Activated CD4-positive, alpha-beta T cell treated with anti-CD3 and anti-CD28 coated beads, Interleukin-2, amount 50 U/mL, for 24 hours (primary cell): ENCODE measurements at regions not wholly inside any gene's neighbourhood (a gene's known extent, or its start where the extent isn't known, plus 50 kb on each side); places are given as distances from the start of the nearest gene placed in this dataset.

Experiments
- DNase-seq, 2 donors: peaks; one replicate each; pipeline ENCODE4 v3.0.0-alpha.2; 2020; ENCODE audit warnings: low read depth in 1 of 2, low spot score in 1 of 2

DNA sequence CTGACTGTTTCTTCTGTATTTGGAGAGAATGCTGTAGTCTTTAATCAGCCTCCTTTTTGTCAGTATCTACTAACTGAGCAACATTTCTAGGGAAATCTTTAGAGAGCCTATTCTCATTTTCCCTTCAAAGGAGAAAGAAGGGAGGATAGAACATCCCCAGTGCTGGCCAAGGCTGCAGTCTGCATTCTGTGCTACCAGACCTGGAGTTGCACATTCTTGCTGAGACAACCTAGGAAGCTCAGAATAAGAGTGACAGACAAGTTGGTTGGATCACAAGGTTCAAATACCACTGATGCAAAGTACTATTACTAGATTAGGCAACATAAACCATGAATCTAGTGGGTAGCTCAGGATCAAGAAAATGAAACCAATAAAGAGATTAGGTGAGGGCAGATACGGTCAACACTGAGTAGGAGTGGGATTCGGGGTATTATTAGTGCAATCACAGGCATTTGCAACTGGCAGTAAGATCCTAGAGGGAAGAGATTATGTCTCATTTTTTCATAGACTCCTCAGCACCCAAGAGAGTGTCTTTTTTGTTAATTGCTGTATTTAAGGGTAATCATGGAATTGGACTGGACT lies 213.5 kb upstream of the FAM83B start:
- no peak for DNase-seq

DNA sequence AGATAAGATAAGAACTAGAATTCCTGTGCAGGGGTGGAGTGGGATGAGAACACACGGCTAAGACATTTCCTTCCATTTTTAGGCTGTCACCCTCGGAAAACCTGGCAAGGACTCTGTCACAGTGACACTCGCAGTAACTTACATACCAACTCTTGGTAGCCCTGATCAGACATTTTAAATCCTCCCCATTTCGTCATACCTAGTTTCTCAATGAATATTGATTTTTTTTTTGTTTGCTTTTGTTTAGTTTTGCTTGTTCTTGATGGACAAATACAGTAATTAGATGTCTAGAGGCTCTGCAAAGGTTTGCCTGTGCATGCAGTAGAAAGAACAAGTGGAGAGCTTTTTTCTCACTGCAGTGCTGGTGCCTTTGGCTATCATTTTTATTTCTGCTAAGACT lies 213.0 kb upstream of the FAM83B start:
- no peak for DNase-seq

- DNase-seq: no peak
Measured at GRCh38 chr6:54640911-54641310, 205.7 kb upstream of the FAM83B start.

DNA sequence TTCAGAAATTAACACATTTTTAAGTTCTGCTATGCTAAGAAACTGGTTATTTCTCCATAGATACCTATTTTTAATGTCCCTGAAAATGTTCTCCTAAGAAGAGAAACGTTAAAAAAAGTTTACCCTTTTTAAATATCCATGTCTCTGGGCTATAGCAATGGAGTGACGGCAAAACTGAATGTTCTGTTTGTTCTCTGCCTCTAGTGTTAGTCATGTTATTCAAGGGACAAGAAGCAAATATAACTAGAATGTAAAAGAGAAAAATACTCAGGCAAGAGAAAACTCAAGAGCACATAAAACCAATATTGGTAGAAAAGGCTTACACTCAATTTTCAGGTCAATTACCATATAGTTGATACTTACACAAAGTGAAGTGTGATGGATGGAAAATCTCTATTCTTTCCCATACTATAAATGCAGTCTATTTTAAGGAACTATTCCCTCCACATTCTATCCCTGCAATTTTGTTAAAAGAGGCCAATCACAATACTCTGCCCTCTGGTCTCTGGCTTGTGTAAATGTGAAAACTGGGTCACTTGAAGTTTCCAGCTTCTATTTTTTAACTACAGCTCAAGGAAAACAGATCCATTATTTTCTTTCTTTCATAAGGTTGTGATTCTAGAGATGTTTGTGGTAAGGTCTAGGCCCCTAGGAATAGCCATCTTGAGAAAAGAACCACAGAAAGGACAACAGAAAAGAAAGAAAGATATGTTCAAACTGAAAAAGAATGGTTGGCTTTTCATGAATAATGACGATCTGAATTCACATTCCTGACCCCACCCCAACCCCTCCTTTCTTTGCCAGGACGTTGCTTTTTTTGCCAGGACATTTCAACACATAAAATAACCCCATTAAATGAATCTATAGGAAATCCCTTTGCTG lies 200.3 kb upstream of the FAM83B start:
- DNase-seq: no peak

DNA sequence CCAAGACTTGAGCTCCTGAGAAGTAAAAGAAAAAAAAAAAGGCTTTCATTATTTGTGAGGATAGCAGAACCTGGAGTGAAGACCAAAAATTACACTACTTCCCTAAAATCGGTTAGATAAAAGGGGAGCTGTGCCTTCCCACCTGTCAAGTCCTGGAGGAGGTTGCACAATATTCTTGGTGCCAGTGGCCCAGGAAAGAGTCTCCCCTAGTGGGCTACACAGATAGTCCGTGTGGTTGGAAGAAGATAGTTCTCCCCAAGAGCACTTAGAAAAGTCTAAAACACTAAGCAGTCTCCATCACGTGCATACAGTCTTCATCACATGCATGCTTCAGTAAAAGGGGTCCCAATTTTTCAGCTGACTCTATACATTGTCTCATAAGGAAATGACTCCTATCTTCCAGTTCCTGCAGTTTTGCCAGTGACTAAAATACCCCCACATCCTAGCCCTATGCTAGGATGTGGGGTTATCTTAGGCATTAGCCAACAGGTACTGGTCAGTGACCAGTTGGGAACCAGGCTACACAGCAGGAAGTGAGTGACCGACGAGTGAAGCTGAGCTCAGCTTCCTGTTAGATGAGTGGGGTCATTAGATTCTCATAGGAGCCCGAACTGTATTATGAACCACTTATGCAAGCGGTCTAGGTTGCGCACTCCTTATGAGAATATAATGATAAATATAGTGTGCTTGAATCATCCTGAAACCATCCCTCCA lies 199.5 kb upstream of the FAM83B start:
- DNase-seq: no peak

GRCh38 chr6:54654381-54654780 lies 192.2 kb upstream of the FAM83B start:
- no peak for DNase-seq

DNA sequence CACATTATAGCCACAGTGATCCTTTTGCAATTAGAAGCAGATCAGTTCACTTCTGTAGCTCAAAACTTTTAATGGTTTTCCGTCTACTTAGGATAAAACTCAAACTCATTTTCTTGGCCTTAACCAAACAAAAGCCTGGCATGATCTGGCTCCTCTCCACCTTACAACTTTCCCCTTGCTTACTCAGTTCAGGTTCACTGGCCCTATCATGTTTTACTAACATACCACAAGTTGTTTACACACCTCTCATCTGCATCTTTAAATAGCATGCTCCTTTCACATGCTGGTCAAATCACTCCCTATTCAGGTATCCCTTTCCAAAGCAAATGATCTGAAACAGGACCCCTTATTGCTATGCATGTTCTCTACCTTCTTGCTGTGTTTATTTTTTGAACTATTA lies 191.4 kb upstream of the FAM83B start:
- DNase-seq: no peak

- no peak for DNase-seq
Measured at GRCh38 chr6:54665278-54665677, 181.3 kb upstream of the FAM83B start.

DNA sequence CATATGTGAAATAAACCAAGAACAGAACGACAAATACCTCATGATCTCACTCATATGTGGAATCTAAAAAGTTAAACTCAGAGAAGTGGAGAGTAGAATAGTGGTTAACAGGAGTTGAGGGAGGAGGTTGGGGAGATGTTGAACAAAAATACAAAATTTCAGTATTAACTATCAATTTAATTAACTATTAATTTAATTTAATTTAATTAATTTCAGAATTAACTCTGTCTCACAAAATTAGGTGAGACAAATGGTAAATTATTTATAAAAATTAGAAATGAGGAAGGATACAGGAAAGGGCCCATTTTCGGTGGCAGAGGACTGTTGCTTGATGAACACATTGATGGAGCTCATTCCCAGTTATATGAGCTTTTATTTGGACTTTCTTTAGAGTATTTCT lies 166.0 kb upstream of the FAM83B start:
- DNase-seq: no peak

DNA sequence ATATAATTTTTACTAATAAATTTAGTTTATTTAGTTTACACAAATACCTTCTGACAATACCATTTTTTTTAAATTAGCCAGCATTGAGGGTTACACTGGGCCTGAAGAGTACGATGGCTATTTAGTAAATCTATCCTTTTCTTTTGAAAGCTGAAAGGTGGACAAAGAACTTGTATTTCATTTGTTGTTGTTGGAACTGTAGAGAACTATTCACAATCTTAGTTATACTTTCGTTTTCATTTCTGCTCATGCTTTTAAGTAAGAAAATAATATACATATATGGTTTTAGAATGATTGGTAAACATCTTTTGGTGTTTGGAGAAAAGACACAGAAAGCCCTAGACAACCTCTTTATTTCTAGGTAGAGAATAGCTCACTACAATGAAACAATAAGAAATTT lies 165.3 kb upstream of the FAM83B start:
- no peak for DNase-seq

DNA sequence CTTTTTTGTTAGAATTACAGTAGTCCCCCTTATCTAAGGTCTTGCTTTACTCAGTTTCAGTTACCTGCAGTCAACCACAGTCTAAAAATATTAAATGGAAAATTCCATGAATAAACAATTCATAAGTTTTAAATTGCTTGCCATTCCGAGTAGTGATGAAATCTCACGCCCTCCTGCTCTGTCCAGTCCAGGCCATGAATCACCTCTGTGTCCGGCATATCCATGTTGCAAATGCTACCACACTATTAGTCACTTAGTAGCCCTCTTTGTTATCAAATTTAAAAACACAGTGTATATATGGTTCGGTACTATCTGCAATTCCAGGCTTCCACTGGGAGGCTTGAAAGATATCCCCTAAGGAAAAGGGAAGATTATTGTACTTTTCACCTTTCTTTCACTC lies 164.6 kb upstream of the FAM83B start:
- DNase-seq: no peak

- DNase-seq: no peak
Measured at GRCh38 chr6:54689620-54690019, 157.0 kb upstream of the FAM83B start.

GRCh38 chr6:54690596-54690995 lies 156.0 kb upstream of the FAM83B start:
- DNase-seq: no peak

GRCh38 chr6:54694928-54695532 lies 151.5 kb upstream of the FAM83B start:
- DNase-seq: no peak

- no peak for DNase-seq
Measured at GRCh38 chr6:54695815-54696214, 150.8 kb upstream of the FAM83B start.

DNA sequence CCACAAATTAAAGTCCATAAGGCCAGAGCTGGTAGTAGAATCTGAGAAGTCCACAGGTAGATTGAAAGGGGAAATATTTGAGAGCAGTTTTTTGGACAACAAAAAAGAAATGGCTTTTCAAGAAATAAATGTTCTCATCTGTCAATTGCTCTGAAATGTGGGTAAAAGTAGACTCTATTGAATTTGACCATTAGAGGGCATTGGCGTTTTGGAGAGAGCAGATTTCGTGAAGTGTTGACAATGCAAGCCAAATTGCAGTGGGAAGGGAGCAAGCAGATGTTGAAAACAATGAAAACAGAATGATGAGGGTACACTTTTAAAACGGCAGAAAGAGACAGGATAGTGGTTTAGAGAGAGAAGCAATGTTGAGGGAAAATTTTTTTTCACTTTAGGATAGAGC lies 149.1 kb upstream of the FAM83B start:
- DNase-seq: no peak

DNA sequence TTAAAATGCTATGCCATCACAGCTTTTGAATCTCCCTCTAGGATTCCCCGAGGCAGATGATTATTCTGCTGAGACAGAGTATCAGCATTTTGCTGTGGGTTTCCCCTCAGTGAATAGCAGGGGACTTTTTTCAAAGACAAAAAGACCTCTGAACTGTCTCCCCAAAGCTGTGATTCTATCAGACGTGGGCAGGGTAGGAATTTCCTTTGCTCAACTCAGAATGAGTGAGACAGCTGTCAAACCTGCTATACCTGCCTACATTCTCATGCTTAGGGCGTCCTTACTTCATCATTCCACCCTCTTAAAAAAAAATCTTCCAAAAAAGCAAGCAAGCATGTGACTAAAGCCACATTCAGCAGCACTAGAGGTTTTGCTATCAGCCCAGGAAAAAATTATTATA lies 147.6 kb upstream of the FAM83B start:
- DNase-seq: no peak

- DNase-seq: no peak
Measured at GRCh38 chr6:54700158-54700557, 146.4 kb upstream of the FAM83B start.

DNA sequence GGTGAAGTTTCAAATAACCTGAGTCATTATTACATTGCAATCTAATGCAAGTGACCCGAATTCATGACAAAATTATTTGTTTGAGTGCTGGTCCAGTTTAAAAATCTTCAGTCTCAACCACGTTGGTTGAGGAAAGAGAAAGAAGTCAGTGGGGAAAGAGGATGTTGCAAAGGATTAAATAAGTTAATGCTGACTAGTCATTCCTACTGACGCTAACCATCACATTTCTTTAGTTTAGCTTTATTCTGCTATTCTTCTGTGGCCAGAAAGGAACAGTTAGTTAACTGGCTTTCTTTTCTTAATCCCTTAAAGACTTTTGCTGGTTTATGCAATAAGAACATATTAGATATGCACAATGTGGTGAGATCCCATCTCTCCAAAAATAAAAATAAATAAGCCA lies 143.8 kb upstream of the FAM83B start:
- no peak for DNase-seq

- DNase-seq: no peak
Measured at GRCh38 chr6:54706391-54706790, 140.2 kb upstream of the FAM83B start.

DNA sequence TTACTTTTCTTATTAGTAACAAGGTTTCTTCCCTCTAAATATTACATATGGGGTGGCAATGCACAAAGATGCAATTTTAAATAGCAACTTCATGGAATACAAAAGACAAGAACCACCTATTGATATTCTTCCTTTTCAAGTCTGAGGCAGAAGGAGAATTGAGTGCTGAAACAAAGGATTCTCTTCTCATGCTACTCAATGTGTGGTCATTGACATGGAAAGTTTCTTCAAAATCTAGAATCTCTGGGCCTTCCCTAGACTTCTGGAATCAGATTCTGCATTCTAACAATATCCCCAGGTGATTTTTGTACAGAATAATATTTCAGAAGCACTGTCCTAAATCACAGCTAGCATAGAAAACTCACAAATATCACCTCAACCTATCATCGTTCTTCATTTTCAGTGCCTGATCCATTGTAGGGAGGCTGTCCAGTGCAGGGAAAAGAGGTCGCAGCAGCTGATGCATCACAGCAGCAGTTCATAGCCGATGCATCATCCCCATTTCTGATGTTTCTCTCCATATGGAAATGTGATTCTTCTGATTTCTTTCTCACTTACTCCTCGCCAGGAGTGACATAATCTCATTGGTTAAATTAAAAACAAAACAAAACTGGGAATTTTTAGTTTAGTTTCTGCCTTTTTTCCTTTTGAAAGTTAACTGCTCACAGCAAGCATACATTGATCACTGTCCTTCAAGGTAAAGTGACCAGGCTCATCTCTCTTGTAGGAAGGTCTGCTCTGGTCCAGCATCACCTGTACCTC lies 139.5 kb upstream of the FAM83B start:
- DNase-seq: no peak
